ENCODE measurements at regions not wholly inside any gene's neighbourhood (a gene's known extent, or its start where the extent isn't known, plus 50 kb on each side); places are given as distances from the start of the nearest gene placed in this dataset.

DNA sequence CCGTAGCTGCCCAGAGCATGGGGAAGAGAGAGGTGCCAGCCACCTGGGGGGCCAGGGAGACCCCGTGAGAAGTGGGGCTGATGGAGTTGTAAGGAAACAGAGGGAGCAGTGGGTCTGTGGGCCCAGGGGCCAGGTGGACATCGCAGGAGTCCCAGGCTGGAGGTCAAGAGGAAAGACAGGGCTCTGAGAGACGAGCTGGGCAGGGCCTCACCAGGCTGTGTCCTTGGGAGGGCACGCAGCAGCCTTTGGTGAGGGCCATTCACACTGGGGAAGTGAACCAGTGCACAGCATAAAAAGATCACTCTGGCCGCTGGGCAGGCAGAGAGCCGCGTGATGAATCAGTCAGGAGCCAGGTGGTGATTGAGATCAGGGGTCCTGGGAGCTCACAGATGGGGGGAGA is 73.9 kb upstream of the FOXQ1 start:
- peaks cover 9% of the 10 kb centered on the region for H3K4me1 ChIP-seq (ENCODE audit: control insufficient read depth, extremely low read depth, insufficient read depth, low read length)
- DNase-seq (ENCODE audit: low read depth in 2 of 2): no peak
- H3K27me3 ChIP-seq (ENCODE audit: control insufficient read depth, insufficient read depth, low read length): no peaks in the 10 kb centered on the region
- no peak overlapping the region for H2AFZ ChIP-seq (ENCODE audit: low read length)
- H3K27ac ChIP-seq (ENCODE audit: insufficient read depth, low read length): no peak overlapping the region
- H3K79me2 ChIP-seq (ENCODE audit: control insufficient read depth, insufficient read depth, low read length): no peaks in the 10 kb centered on the region
- TF ChIP-seq CTCF (conservative IDR thresholded peaks at IDR 0.05 in 1 of 2, IDR thresholded peaks at IDR 0.05 in 1 of 2; ENCODE audit: low read depth in 1 of 2, low read length in 2 of 2) (no peak), EZH2 (IDR thresholded peaks at IDR 0.05; ENCODE audit: low read length, missing control alignments) (no peak)
- H3K4me2 ChIP-seq (ENCODE audit: extremely low read depth, insufficient read depth, low read length): no peak overlapping the region
- no peaks in the 10 kb centered on the region for H3K9me3 ChIP-seq (ENCODE audit: control insufficient read depth, insufficient read depth, low read depth, low read length)
- H3K36me3 ChIP-seq (ENCODE audit: control insufficient read depth, insufficient read depth, low read length): no peaks in the 10 kb centered on the region
- H3K9ac ChIP-seq (ENCODE audit: insufficient read depth, low read length): no peak overlapping the region
- no peaks in the 10 kb centered on the region for H4K20me1 ChIP-seq (ENCODE audit: control insufficient read depth, extremely low read depth, insufficient read depth, low read length)
- H3K4me3 ChIP-seq (replicated peaks in 1 of 4; ENCODE audit: control extremely low read depth in 1 of 4, insufficient read depth in 1 of 4, low read depth in 3 of 4, low read length in 4 of 4): no peak overlapping the region

DNA sequence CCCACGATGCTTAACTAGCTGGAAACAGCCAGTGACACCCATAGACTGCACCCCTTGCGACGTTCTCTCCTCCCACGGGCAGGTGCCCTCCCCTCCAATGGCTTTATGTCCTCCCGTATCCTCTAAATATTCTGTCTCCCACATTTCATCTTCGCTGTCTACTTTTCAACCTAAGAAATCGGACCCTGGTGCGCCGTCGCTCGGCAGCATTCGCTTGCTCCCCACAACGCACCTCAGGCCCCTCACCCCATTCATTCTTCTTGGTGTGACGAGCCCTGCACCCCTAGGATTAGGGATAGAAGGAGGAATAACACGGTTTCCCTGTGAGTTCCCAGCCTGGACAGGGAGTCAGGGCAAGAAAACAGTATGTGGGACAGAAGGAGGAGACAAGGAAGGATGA is 74.3 kb upstream of the FOXQ1 start:
- H3K9me3 ChIP-seq (ENCODE audit: control insufficient read depth, insufficient read depth, low read depth, low read length): no peaks in the 10 kb centered on the region
- no peak overlapping the region for H3K9ac ChIP-seq (ENCODE audit: insufficient read depth, low read length)
- peaks cover 8% of the 10 kb centered on the region for H3K4me1 ChIP-seq (ENCODE audit: control insufficient read depth, extremely low read depth, insufficient read depth, low read length)
- TF ChIP-seq CTCF (conservative IDR thresholded peaks at IDR 0.05 in 1 of 2, IDR thresholded peaks at IDR 0.05 in 1 of 2; ENCODE audit: low read depth in 1 of 2, low read length in 2 of 2): no peak
- no peak for TF ChIP-seq EZH2 (IDR thresholded peaks at IDR 0.05; ENCODE audit: low read length, missing control alignments)
- no peak overlapping the region for H2AFZ ChIP-seq (ENCODE audit: low read length)
- no peaks in the 10 kb centered on the region for H3K27me3 ChIP-seq (ENCODE audit: control insufficient read depth, insufficient read depth, low read length)
- no peak for DNase-seq (ENCODE audit: low read depth in 2 of 2)
- no peak overlapping the region for H3K4me2 ChIP-seq (ENCODE audit: extremely low read depth, insufficient read depth, low read length)
- H3K79me2 ChIP-seq (ENCODE audit: control insufficient read depth, insufficient read depth, low read length): no peaks in the 10 kb centered on the region
- no peaks in the 10 kb centered on the region for H4K20me1 ChIP-seq (ENCODE audit: control insufficient read depth, extremely low read depth, insufficient read depth, low read length)
- H3K36me3 ChIP-seq (ENCODE audit: control insufficient read depth, insufficient read depth, low read length): no peaks in the 10 kb centered on the region
- no peak overlapping the region for H3K27ac ChIP-seq (ENCODE audit: insufficient read depth, low read length)
- no peak overlapping the region for H3K4me3 ChIP-seq (replicated peaks in 1 of 4; ENCODE audit: control extremely low read depth in 1 of 4, insufficient read depth in 1 of 4, low read depth in 3 of 4, low read length in 4 of 4)

DNA sequence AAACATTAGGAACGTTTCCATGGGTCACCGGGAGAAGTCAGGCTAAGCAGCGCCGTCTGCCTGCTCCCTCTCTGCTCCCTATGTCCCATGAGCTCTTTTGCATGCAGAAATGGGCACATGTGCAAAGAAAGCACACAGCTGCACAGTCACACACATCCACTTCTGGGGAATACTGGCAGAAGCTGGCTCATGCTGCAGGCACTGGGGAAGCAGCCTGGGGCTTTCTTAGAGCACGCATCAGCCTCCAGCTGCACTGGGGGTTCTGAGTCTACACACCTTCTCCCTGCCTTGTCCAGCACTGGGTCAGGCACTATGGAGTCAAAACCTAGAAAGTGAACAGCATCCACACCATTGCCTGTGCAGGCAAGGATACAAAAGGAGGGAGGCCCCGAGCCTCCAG is 76.1 kb upstream of the FOXQ1 start:
- no peaks in the 10 kb centered on the region for H3K4me1 ChIP-seq (ENCODE audit: control insufficient read depth, extremely low read depth, insufficient read depth, low read length)
- no peaks in the 10 kb centered on the region for H3K79me2 ChIP-seq (ENCODE audit: control insufficient read depth, insufficient read depth, low read length)
- H3K27me3 ChIP-seq (ENCODE audit: control insufficient read depth, insufficient read depth, low read length): no peaks in the 10 kb centered on the region
- H3K36me3 ChIP-seq (ENCODE audit: control insufficient read depth, insufficient read depth, low read length): no peaks in the 10 kb centered on the region
- H3K9ac ChIP-seq (ENCODE audit: insufficient read depth, low read length): no peak overlapping the region
- DNase-seq (ENCODE audit: low read depth in 2 of 2): no peak
- no peaks in the 10 kb centered on the region for H3K9me3 ChIP-seq (ENCODE audit: control insufficient read depth, insufficient read depth, low read depth, low read length)
- H3K4me2 ChIP-seq (ENCODE audit: extremely low read depth, insufficient read depth, low read length): no peak overlapping the region
- no peak overlapping the region for H3K27ac ChIP-seq (ENCODE audit: insufficient read depth, low read length)
- no peak overlapping the region for H3K4me3 ChIP-seq (replicated peaks in 1 of 4; ENCODE audit: control extremely low read depth in 1 of 4, insufficient read depth in 1 of 4, low read depth in 3 of 4, low read length in 4 of 4)
- no peaks in the 10 kb centered on the region for H4K20me1 ChIP-seq (ENCODE audit: control insufficient read depth, extremely low read depth, insufficient read depth, low read length)
- TF ChIP-seq CTCF (conservative IDR thresholded peaks at IDR 0.05 in 1 of 2, IDR thresholded peaks at IDR 0.05 in 1 of 2; ENCODE audit: low read depth in 1 of 2, low read length in 2 of 2) (no peak), EZH2 (IDR thresholded peaks at IDR 0.05; ENCODE audit: low read length, missing control alignments) (no peak)
- no peak overlapping the region for H2AFZ ChIP-seq (ENCODE audit: low read length)
